Caki2 (cell line): ENCODE measurements at regions not wholly inside any gene's neighbourhood (a gene's known extent, or its start where the extent isn't known, plus 50 kb on each side); places are given as distances from the start of the nearest gene placed in this dataset.
A peak's percentile ranks its signal among the peaks of the same experiment; 100 is the strongest.
"Not testable (repeated sequence)": the region's sequence is repeated elsewhere in the genome, so short reads cannot be mapped to it uniquely, and the experiment has no call there.

Experiments used
- DNase-seq: peaks from one replicate; pipeline ENCODE4 v3.0.0-alpha.2; 2015; ENCODE audit warnings: low read depth
- in situ Hi-C: cut with HindIII; loops from 2 replicates; pipeline ENCODE4 v1.10.0; 2016; ENCODE audit warnings: low sequenced_read_pairs, low pct_unique_long_range_greater_than_20kb, mixed read lengths

DNA sequence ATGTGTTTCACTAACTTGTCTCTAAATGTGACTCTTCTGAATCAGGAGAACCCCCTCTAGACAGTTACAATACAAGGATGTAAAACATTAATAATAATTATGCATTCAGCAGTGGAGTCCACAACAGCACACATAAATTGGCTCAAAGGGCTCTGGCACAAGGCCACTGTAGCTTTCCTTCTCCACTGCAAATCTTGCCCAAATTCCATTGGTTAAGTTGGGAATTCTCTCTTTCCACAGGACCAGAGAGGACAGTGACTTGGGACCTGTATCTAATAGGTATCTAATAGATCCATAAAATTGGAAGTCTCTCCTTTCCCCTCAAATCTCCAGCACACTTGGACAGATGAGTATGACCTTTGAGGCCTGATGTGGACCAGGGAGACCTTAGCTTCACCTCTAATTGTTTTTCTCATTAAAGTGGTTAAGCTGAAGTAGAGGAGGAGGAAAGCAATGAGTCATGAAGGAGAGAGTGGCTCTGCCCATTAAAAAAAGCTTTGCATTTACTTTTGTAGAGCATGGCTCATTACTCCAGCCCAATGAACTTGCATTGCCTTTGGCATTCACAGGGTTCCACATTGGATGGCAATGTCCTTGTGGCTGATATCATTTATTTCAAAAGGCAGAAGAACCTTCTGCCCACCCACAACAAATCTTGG, 72.3 kb upstream of the SH3RF1 start:
- peak; percentile 68 for DNase-seq
- in situ Hi-C loops, result no loop called here

DNA sequence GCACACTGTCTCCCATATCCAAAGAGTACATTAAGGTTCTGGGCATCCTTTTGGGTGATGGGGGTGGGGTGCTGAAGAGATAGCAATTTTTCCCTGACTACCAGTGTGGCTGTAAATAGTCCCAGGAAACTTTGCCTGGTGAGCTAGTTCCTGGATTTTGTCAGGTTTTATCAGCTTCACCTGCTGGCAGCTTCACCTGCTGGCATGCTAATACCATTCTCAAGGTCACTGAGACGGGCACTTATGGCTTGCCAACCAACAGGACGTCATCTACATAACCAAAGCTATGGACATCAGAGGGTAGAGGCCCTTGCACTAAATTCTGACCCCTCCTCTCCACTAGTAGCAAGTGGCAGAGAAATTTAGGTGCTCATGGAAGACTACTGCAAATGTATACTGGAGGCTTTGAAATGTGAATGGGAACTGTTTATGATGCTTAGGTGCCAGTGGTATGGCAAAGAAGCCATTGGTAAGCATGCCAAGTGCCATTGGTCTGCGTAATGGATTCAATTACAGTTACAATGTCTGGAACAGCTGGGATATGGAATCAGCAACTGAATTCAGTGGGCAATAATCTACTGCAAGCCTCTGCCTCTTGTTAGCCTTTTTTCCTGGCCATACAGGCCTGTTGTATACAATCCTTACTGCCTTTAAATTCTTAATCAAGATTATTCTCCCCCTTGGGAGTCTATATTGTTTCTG, 71.6 kb upstream of the SH3RF1 start:
- no peak for DNase-seq
- in situ Hi-C loops, result no loop called here

DNA sequence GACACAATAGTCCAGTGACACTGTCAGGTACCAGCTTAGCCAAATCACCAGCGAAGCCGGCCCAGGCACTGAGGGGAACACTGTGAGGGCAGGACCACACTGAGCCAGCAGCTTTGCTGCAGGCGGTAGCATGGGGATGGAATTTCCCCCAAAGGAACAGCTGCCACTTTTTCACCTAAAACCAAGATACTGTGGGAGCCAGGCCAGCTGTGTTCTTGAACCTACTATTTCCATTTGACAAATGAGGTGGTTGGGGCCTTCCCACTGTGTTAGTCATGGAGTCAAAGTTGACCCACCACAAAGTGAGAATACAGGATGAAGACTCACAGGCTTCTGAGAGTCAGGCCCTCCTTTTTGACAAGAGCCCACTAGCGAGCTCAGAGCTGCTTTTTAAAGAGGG, 70.7 kb upstream of the SH3RF1 start:
- in situ Hi-C loops, result no loop called here
- DNase-seq, result no peak

DNA sequence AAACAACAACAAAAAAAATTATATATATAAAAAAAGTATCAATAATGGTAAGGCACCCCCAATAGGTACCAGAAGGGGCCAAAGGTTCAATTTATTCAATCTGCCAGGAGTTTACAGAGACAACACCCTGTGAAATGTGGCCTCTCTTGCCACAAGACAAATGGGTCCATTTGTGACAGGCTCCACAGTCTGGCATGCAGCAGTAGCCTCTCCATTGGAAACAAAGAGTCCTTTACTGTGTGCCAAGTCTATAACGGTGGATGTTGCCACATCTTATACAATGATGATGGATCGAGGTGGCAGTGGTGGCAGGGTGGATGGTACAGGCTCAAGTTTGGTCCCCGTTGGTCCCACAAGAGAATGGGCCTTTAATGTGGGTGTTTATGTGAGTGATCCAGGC, 70.1 kb upstream of the SH3RF1 start:
- no peak for DNase-seq
- in situ Hi-C loops, result no loop called here

DNA sequence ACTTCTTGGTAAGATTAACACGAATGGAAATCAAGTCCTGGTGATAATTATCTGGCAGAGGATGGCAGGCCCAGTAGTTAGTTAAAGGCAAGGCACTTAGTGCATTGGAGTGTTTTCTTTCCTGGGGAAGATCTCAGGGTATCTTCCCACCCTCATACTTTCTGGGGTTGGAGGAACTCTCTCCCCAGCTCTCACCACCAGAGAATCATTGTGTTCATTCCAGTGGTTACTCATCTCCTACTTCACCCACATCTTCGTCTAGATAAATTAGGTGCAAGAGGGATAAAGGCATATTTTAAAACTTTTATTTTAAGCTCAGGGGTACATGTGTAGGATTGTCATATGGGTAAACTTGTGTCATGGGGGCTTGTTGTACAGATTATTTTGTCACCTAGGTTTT, 67.5 kb upstream of the SH3RF1 start:
- in situ Hi-C loops, result no loop called here
- DNase-seq, result no peak

DNA sequence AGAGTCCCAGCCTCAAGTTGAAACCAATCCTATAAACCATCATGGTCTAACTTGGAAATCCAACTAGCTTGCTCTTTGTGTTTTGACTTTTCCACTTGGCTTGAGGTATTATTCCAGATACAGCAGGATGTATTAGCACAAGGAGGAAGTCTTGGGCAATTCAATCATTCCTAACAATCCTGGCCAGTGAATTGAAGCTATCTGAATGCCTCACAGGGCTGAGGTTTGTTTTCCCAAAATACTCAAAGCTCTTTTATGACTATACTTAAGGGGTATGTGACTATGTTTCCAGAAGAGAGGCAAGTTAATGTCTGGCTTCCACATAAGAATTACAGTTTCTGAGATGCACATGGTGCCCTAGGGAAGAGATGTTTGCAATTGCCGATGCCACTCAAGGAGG, 66.8 kb upstream of the SH3RF1 start:
- in situ Hi-C loops, result no loop called here

DNA sequence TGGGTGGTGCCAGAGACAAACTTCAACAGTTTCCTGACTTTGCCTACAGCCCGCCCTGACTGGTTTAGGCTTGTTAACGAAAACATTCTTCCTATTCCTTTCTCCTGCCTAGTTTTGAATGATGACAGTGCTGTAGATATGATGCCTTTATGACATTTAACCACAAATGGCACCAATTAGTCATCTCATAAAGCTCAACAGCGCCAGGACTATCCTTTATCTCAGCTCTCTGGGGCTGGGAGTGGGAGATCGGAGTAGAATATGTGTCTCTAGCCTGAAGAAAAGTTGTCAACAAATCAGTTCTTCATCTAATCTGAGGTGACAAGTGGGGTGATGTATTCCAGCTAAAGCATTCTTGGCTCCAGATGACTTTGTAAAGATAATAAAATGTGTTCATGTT, 64.6 kb upstream of the SH3RF1 start:
- in situ Hi-C loops, result no loop called here
- no peak for DNase-seq

More for the DNA sequence above, 66.8 kb upstream of the SH3RF1 start:
- DNase-seq, result no peak

DNA sequence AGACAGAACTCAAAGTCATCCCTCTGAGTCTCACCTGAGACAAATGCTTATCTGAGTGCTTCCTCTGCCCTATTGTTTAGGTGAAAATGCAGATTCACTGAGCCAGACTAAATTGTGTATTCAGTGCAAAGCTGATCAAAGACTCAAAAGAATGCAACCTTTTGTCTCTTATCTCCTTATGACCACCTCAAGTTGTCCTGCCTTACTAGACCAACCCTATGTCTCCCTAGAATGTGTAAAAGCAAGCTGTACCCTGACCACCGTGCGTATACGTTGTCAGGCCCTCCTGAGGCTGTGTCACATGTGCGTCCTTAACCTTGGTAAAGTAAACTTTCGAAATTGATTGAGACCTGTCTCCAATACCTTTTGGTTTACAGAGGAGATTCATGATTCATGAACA, 63.6 kb upstream of the SH3RF1 start:
- in situ Hi-C loops, result no loop called here
- DNase-seq, result no peak

DNA sequence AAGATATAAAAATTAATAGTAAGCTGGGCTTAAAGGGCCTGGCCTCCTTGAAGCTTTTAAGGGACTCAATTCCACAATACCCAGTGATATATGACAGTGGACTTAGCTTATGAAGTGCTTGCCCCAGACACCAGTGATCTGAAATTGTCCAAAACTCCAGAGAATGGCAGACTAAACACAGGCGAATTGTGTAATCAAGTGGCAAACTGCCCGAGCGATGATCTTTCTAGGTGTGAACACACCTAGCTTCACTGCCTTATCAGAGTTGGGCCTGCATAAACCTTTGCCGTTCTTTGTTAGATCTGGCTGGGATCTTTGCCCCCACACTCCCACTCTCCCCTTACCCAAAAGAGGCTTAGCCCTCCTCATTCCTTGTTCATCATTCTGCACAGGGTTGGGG, 62.5 kb upstream of the SH3RF1 start:
- DNase-seq, result no peak
- in situ Hi-C loops, result no loop called here

DNA sequence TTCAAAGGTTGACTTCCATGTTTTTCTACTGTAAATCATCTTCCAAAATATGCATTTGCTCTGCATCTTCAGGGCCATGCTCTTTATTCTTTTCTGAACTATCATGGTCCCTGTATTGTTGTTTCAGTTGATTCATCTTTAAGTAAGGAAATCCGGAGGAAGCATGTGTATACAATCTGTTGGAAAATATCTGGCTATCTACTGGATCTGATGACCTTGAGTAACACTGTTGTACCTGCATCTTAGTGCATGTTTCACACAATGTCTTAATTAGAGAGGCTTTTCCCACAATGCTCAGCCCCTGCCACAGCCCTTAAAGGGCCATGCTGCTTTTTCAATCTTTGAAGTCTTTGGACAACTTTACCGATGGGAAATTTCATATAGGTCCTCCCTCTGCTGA, 61.8 kb upstream of the SH3RF1 start:
- DNase-seq, result no peak
- in situ Hi-C loops, result no loop called here

DNA sequence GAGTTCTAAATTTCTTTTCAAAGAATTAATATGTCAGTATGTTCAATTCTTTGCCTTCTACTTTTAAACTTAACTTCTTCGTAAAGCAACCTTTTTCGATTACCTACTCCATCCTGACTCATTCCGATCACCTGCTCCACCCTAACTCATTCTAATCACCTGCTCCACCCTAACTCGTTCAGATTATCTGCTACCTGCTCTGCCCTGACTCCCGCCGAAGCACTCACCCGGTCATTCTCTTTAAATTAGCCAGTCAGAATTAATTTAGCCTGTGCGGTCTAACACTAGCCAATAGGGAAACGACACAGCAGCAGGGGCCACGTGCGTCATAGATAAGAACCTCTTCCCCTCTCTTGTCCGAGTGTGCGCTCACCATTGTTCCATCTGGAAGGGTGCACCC, 60.1 kb upstream of the SH3RF1 start:
- no peak for DNase-seq
- in situ Hi-C loops, result no loop called here

DNA sequence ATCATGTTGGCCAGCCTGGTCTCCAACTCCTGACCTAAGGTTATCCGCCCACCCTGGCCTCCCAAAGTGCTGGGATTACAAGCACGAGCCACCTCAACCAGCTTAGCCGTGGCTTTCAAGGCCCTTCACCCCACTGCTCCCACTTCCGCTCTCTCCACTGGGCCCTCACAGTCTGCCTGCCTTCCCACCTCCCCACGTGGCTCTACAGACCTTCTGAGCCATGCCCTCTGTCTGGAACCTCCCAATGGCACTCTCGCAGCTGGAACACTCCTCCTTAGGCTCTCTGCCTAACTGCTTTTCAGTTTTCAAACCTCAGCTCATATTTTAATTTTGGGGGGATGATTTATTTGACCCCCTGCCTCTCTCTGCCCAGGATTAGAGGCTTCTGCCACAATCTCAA, 59.3 kb upstream of the SH3RF1 start:
- in situ Hi-C loops, result no loop called here
- no peak for DNase-seq

DNA sequence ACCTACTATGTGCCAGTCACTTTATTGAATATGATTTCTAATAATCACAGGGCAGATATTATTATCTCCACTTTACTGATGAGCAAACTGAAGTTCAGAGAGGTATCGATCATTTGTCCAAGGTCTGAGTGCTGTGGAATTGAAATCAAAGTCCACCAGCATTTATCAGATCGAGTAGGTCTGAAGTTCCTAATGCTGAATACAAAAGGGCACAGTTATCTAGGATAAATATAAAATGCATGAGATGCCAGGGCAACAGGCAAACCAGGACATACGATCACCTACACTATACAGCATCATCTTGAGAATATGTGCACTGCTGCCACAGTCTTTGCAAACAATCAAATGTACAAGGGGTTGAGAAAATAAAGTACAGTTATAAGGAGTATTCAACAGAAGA, 57.2 kb upstream of the SH3RF1 start:
- in situ Hi-C loops, result no loop called here
- DNase-seq, result no peak

DNA sequence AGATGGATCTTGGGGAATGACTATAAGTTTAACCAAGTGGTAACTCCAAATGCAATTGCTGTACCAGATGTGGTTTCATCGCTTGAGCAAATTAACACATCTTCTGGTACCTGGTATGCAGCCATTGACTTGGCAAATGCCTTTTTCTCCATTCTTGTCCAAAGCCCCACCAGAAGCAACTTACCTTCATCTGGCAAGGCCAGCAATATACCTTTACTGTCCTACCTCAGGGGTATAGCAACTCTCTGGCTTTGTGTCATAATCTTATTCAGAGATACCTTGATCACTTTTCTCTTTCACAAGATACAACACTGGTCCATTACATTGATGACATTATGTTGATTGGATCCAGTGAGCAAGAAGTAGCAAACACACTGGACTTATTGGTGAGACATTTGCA, 53.2 kb upstream of the SH3RF1 start:
- in situ Hi-C loops, DNase-seq: not testable (repeated sequence)

DNA sequence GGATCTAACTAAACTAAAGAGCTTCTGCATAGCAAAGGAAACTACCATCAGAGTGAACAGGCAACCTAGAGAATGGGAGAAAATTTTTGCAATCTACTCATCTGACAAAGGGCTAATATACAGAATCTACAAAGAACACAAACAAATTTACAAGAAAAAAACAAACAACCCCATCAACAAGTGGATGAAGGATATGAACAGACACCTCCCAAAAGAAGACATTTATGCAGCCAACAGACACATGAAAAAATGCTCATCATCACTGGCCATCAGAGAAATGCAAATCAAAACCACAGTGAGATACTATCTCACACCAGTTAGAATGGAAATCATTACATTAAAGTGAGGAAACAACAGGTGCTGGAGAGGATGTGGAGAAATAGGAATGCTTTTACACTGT, 52.1 kb upstream of the SH3RF1 start:
- in situ Hi-C loops, result not testable (repeated sequence)

More for the DNA sequence above, 52.1 kb upstream of the SH3RF1 start:
- DNase-seq, result not testable (repeated sequence)
